Spleen (tissue), 11 donors: ENCODE measurements at regions not wholly inside any gene's neighbourhood (a gene's known extent, or its start where the extent isn't known, plus 50 kb on each side); places are given as distances from the start of the nearest gene placed in this dataset.

Source experiments
- DNase-seq: peaks from one replicate; pipeline ENCODE4 v3.0.0-alpha.2; 2020
- H3K27ac ChIP-seq, 8 donors: fragments of 200-600 bp; sonication (generic) in 7 of 8; 1 replicate in 4 of 8; 2 replicates in 4 of 8; pipeline versions ENCODE4 v1.5.0 to v1.8.0; 2016 to 2021; ENCODE audit warnings: inconsistent platforms in 4 of 8, mild to moderate bottlenecking in 4 of 8, moderate library complexity in 1 of 8
- H3K27me3 ChIP-seq, 7 donors: fragments of 200-600 bp; sonication (generic) in 6 of 7; replicated peaks in 1 of 7; 1 replicate in 4 of 7; 2 replicates in 3 of 7; pipeline versions ENCODE4 v1.5.0 to v1.8.0; 2016 to 2021; ENCODE audit warnings: inconsistent platforms in 3 of 7, mild to moderate bottlenecking in 1 of 7
- H3K36me3 ChIP-seq, 6 donors: fragments of 200-600 bp; sonication (generic) in 5 of 6; 1 replicate in 4 of 6; 2 replicates in 2 of 6; pipeline versions ENCODE4 v1.5.0 to v1.8.0; 2016 to 2021; ENCODE audit warnings: inconsistent platforms in 2 of 6
- H3K4me1 ChIP-seq, 6 donors: fragments of 200-600 bp; sonication (generic) in 5 of 6; 1 replicate in 3 of 6; 2 replicates in 3 of 6; pipeline versions ENCODE4 v1.5.0 to v1.8.0; 2016 to 2021; ENCODE audit warnings: inconsistent platforms in 3 of 6
- H3K4me3 ChIP-seq, 8 donors: fragments of 200-600 bp; sonication (generic) in 7 of 8; 1 replicate in 4 of 8; 2 replicates in 4 of 8; pipeline versions ENCODE4 v1.5.0 to v1.8.0; 2016 to 2021; ENCODE audit warnings: inconsistent platforms in 4 of 8, mild to moderate bottlenecking in 4 of 8, moderate library complexity in 2 of 8
- H3K9me3 ChIP-seq, 8 donors: fragments of 200-600 bp; sonication (generic) in 7 of 8; 1 replicate in 4 of 8; 2 replicates in 4 of 8; pipeline versions ENCODE4 v1.5.0 to v1.8.0; 2016 to 2021; ENCODE audit warnings: inconsistent platforms in 4 of 8
- CTCF ChIP-seq, 11 experiments: fragments of 200-600 bp in 7 of 11; fragments of 450-650 bp in 4 of 11; sonication (generic) in 4 of 11; IDR thresholded peaks in 8 of 11; conservative IDR thresholded peaks in 3 of 11; 1 replicate in 7 of 11; 2 replicates in 4 of 11; pipeline versions ENCODE4 v1.4.0 to v1.8.0; 2016 to 2021; ENCODE audit warnings: antibody characterized with exemption in 11 of 11, inconsistent platforms in 4 of 11, mild to moderate bottlenecking in 1 of 11
- POLR2A ChIP-seq, 3 donors: fragments of 450-650 bp; IDR thresholded peaks; one replicate each; pipeline ENCODE4 v1.5.1; 2017; ENCODE audit warnings: antibody characterized with exemption in 3 of 3, mild to moderate bottlenecking in 1 of 3
- POLR2AphosphoS5 ChIP-seq, 3 donors: sonication (generic); formaldehyde crosslinking; IDR thresholded peaks; one replicate each; pipeline ENCODE4 v1.5.1; 2017; ENCODE audit warnings: antibody characterized with exemption in 3 of 3
- WGBS, 5 donors: extraction: QIAGEN DNeasy Blood & Tissue Kit in 3 of 5; methylation state at CpG; one replicate each; pipeline versions ENCODE4 v1.1.5 to v1.1.7; 2013 to 2018; 5-methylcytosine and 5-hydroxymethylcytosine counted together
- intact Hi-C: fragments of 100-400 bp; cut with DNase I; formaldehyde crosslinking; loops from one replicate; pipeline ENCODE4 v1.15.0; 2023; ENCODE audit warnings: low total_unique reads
- donor health status: healthy with polysubstance abuse.
- donor health status: DM: no; HTN: no; CAD: no; lungs with moderate emphysema.
- donor health status: DM: no; HTN: no; CAD: no.
- donor health status: Bipolar disorder and iron deficiency.
- donor health status: healthy.
- donor health status: DM: no; HTN: no; CAD: no.
- donor health status: DM: yes; HTN: yes; CAD: no.

- intact Hi-C loops = no loop called here
Measured at GRCh38 chr10:8430321-8430720, 375.8 kb downstream of the GATA3 start.

GRCh38 chr10:8431511-8431910, 377.0 kb downstream of the GATA3 start:
- no peak overlapping the region for H3K27ac ChIP-seq
- intact Hi-C loops = no loop called here
- peaks cover 0 to 7% (median 0%) of the 10 kb centered on the region in 7 donors for H3K27me3 ChIP-seq
- no peak overlapping the region for H3K4me3 ChIP-seq
- no peak for DNase-seq
- H3K4me1 ChIP-seq = no peaks in the 10 kb centered on the region
- no peaks in the 10 kb centered on the region for H3K9me3 ChIP-seq
- WGBS, 5 donors = 56 to 80% (median 68%) methylated on average over 1 of the region's 1 CpG
- no peaks in the 10 kb centered on the region for H3K36me3 ChIP-seq
- no peak for TF ChIP-seq POLR2A (IDR thresholded peaks at IDR 0.05)
- no peak for TF ChIP-seq CTCF (IDR thresholded peaks at IDR 0.05 in 8 of 11, conservative IDR thresholded peaks at IDR 0.05 in 3 of 11)
- no peak for TF ChIP-seq POLR2AphosphoS5 (IDR thresholded peaks at IDR 0.05)

More at GRCh38 chr10:8430321-8430720, 375.8 kb downstream of the GATA3 start:
- Histone ChIP-seq H3K4me1 (no peaks in the 10 kb centered on the region), H3K27ac (no peak overlapping the region), H3K9me3 (no peaks in the 10 kb centered on the region), H3K4me3 (no peak overlapping the region), H3K27me3 (peaks cover 0 to 7% (median 0%) of the 10 kb centered on the region in 7 donors), H3K36me3 (no peaks in the 10 kb centered on the region)
- WGBS, 5 donors = 40 to 80% (median 70%) methylated on average over 3 of the region's 3 CpGs
- no peak for TF ChIP-seq POLR2A (IDR thresholded peaks at IDR 0.05)
- TF ChIP-seq CTCF (IDR thresholded peaks at IDR 0.05 in 8 of 11, conservative IDR thresholded peaks at IDR 0.05 in 3 of 11) = no peak
- no peak for TF ChIP-seq POLR2AphosphoS5 (IDR thresholded peaks at IDR 0.05)
- no peak for DNase-seq

GRCh38 chr10:8435186-8436055, 380.9 kb downstream of the GATA3 start:
- peaks cover 0 to 18% (median 0%) of the 10 kb centered on the region in 7 donors for H3K27me3 ChIP-seq
- no peak overlapping the region for H3K27ac ChIP-seq
- peaks cover 0 to 13% (median 4%) of the 10 kb centered on the region in 6 donors for H3K4me1 ChIP-seq
- DNase-seq = no peak
- 84 to 94% (median 90%) methylated on average over 10 of the region's 10 CpGs for WGBS, 5 donors
- no peak overlapping the region for H3K4me3 ChIP-seq
- H3K9me3 ChIP-seq = no peaks in the 10 kb centered on the region
- no peaks in the 10 kb centered on the region for H3K36me3 ChIP-seq
- intact Hi-C loops = no loop called here
- TF ChIP-seq CTCF (IDR thresholded peaks at IDR 0.05 in 8 of 11, conservative IDR thresholded peaks at IDR 0.05 in 3 of 11) (no peak), POLR2AphosphoS5 (IDR thresholded peaks at IDR 0.05) (no peak), POLR2A (IDR thresholded peaks at IDR 0.05) (no peak)

- TF ChIP-seq CTCF (IDR thresholded peaks at IDR 0.05 in 8 of 11, conservative IDR thresholded peaks at IDR 0.05 in 3 of 11) = no peak
- TF ChIP-seq POLR2AphosphoS5 (IDR thresholded peaks at IDR 0.05) = no peak
- no peaks in the 10 kb centered on the region for H3K36me3 ChIP-seq
- H3K9me3 ChIP-seq = no peaks in the 10 kb centered on the region
- no peak overlapping the region for H3K4me3 ChIP-seq
- 88 to 97% (median 94%) methylated on average over 3 of the region's 3 CpGs for WGBS, 5 donors
- peaks cover 0 to 23% (median 0%) of the 10 kb centered on the region in 7 donors for H3K27me3 ChIP-seq
- no peak for DNase-seq
- H3K4me1 ChIP-seq = peaks cover 0 to 13% (median 4%) of the 10 kb centered on the region in 6 donors
- intact Hi-C loops = no loop called here
- H3K27ac ChIP-seq = no peak overlapping the region
Measured at GRCh38 chr10:8437896-8438295, 383.4 kb downstream of the GATA3 start.
